DOHH2 (cell line): ENCODE measurements at regions not wholly inside any gene's neighbourhood (a gene's known extent, or its start where the extent isn't known, plus 50 kb on each side); places are given as distances from the start of the nearest gene placed in this dataset.

Source experiments
- H3F3A ChIP-seq: fragments of 200-600 bp; sonication (generic), shearing (Covaris generic); 2 replicates; pipeline ENCODE4 v1.6.0; 2016; ENCODE audit warnings: antibody characterized with exemption, mild to moderate bottlenecking; ENCODE audit not compliant: control insufficient read depth, insufficient read depth
- H3K27ac ChIP-seq: fragments of 200-600 bp; sonication (generic); 2 replicates; pipeline ENCODE4 v1.5.1; 2014; ENCODE audit warnings: low read depth, mild to moderate bottlenecking, low read length, moderate library complexity
- H3K27me3 ChIP-seq: fragments of 200-600 bp; sonication (generic); 2 replicates; pipeline ENCODE4 v1.6.1; 2014; ENCODE audit warnings: mild to moderate bottlenecking, low read length, mixed read lengths; ENCODE audit not compliant: control insufficient read depth
- H3K36me3 ChIP-seq: fragments of 200-600 bp; sonication (generic); 2 replicates; pipeline ENCODE4 v1.6.1; 2014; ENCODE audit warnings: mild to moderate bottlenecking, low read length, moderate library complexity, mixed read lengths; ENCODE audit not compliant: control insufficient read depth
- H3K4me1 ChIP-seq: fragments of 200-600 bp; sonication (generic); 2 replicates; pipeline ENCODE4 v1.6.1; 2014; ENCODE audit warnings: mild to moderate bottlenecking, low read length, mixed read lengths; ENCODE audit not compliant: control insufficient read depth
- H3K4me2 ChIP-seq: fragments of 200-600 bp; sonication (generic); 2 replicates; pipeline ENCODE4 v1.6.0; 2014; ENCODE audit warnings: mild to moderate bottlenecking, low read length, moderate library complexity
- H3K4me3 ChIP-seq: fragments of 200-600 bp; sonication (generic); 2 replicates; pipeline ENCODE4 v1.5.1; 2014; ENCODE audit warnings: mild to moderate bottlenecking, low read length, mixed read lengths
- H3K79me2 ChIP-seq: fragments of 200-600 bp; sonication (generic); 2 replicates; pipeline ENCODE4 v1.6.1; 2014; ENCODE audit warnings: mild to moderate bottlenecking, low read length, mixed read lengths; ENCODE audit not compliant: control insufficient read depth
- H3K9me2 ChIP-seq: fragments of 200-600 bp; sonication (generic); replicated peaks from 2 replicates; pipeline ENCODE4 v1.6.1; 2014; ENCODE audit warnings: mild to moderate bottlenecking, low read length, mixed read lengths; ENCODE audit not compliant: control insufficient read depth
- H3K9me3 ChIP-seq: fragments of 200-600 bp; sonication (generic); 2 replicates; pipeline ENCODE4 v1.6.1; 2014; ENCODE audit warnings: antibody characterized with exemption, low read length, mixed read lengths; ENCODE audit not compliant: control insufficient read depth, insufficient read depth
- H4K20me1 ChIP-seq: fragments of 200-600 bp; sonication (generic); 2 replicates; pipeline ENCODE4 v1.6.0; 2014; ENCODE audit warnings: low read depth, mild to moderate bottlenecking, antibody characterized with exemption, low read length, moderate library complexity; ENCODE audit not compliant: control insufficient read depth, insufficient read depth
- EZH2phosphoT487 ChIP-seq: fragments of 200-600 bp; sonication (generic); IDR thresholded peaks from 2 replicates; pipeline ENCODE4 v1.6.1; 2017; ENCODE audit warnings: borderline replicate concordance, mild to moderate bottlenecking, antibody characterized with exemption, low read length, moderate library complexity, mixed read lengths
- TF ChIP-seq, protein P1 (sequence below): fragments of 200-600 bp; sonication (generic); IDR thresholded peaks from one replicate; pipeline ENCODE4 v1.5.1; 2014; ENCODE audit warnings: antibody characterized with exemption, mild to moderate bottlenecking, low read depth, low read length; ENCODE audit not compliant: poor library complexity, severe bottlenecking

GRCh38 chr9:519579-519978 lies 304.9 kb downstream of the DOCK8 start:
- TF ChIP-seq, protein P1, sequence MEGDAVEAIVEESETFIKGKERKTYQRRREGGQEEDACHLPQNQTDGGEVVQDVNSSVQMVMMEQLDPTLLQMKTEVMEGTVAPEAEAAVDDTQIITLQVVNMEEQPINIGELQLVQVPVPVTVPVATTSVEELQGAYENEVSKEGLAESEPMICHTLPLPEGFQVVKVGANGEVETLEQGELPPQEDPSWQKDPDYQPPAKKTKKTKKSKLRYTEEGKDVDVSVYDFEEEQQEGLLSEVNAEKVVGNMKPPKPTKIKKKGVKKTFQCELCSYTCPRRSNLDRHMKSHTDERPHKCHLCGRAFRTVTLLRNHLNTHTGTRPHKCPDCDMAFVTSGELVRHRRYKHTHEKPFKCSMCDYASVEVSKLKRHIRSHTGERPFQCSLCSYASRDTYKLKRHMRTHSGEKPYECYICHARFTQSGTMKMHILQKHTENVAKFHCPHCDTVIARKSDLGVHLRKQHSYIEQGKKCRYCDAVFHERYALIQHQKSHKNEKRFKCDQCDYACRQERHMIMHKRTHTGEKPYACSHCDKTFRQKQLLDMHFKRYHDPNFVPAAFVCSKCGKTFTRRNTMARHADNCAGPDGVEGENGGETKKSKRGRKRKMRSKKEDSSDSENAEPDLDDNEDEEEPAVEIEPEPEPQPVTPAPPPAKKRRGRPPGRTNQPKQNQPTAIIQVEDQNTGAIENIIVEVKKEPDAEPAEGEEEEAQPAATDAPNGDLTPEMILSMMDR = no peak
- no peak for TF ChIP-seq EZH2phosphoT487
- H3K36me3 ChIP-seq = peaks cover 50% of the 10 kb centered on the region
- H3F3A ChIP-seq = no peaks in the 10 kb centered on the region
- H3K79me2 ChIP-seq = peaks cover 100% of the 10 kb centered on the region
- H3K27ac ChIP-seq = no peak overlapping the region
- H3K9me3 ChIP-seq = no peaks in the 10 kb centered on the region
- H3K4me1 ChIP-seq = peaks cover 21% of the 10 kb centered on the region
- no peaks in the 10 kb centered on the region for H3K27me3 ChIP-seq
- no peak overlapping the region for H3K4me3 ChIP-seq
- H3K9me2 ChIP-seq = no peaks in the 10 kb centered on the region
- peaks cover 22% of the 10 kb centered on the region for H4K20me1 ChIP-seq
- no peak overlapping the region for H3K4me2 ChIP-seq

DNA sequence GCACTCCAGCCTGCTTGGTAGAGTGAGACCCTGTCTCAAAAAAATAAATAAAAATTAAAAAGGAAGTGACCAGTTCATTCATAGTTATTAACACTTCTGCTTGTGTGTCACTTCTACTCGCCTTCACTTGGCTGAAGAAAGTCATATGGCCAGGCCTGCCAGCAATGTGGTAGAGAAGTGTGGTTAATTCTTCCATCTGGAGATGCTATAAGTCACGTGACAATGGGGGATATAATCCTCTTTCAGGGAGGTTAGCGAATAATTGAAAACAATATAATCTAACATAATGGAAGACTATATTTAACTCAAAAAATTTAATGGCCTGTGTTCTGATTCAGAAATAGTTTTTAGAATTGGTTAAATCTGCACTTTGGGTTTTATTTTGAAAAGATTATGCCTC lies 305.6 kb downstream of the DOCK8 start:
- Histone ChIP-seq H3F3A (no peaks in the 10 kb centered on the region), H3K9me2 (no peaks in the 10 kb centered on the region), H4K20me1 (peaks cover 22% of the 10 kb centered on the region), H3K27me3 (no peaks in the 10 kb centered on the region), H3K27ac (no peak overlapping the region), H3K4me2 (no peak overlapping the region), H3K4me3 (no peak overlapping the region), H3K36me3 (peaks cover 49% of the 10 kb centered on the region), H3K4me1 (peaks cover 14% of the 10 kb centered on the region), H3K79me2 (peaks cover 100% of the 10 kb centered on the region), H3K9me3 (no peaks in the 10 kb centered on the region)
- no peak for TF ChIP-seq EZH2phosphoT487
- TF ChIP-seq, protein P1 = no peak

- peaks cover 4% of the 10 kb centered on the region; the same call in 1 of the 2 replicates for H3K4me1 ChIP-seq
- no peak overlapping the region for H3K27ac ChIP-seq
- H3K4me3 ChIP-seq = no peak overlapping the region
- H3K4me2 ChIP-seq = no peak overlapping the region
- H3K79me2 ChIP-seq = peaks cover 100% of the 10 kb centered on the region
- no peaks in the 10 kb centered on the region for H3K9me3 ChIP-seq
- no peaks in the 10 kb centered on the region for H3K27me3 ChIP-seq
- H3K36me3 ChIP-seq = peaks cover 56% of the 10 kb centered on the region
- peaks cover 11% of the 10 kb centered on the region for H4K20me1 ChIP-seq
- no peak for TF ChIP-seq EZH2phosphoT487
- TF ChIP-seq, protein P1 = no peak
- no peaks in the 10 kb centered on the region for H3F3A ChIP-seq
- H3K9me2 ChIP-seq = no peaks in the 10 kb centered on the region
These were observed 307.5 kb downstream of the DOCK8 start for GRCh38 chr9:522190-522589.

DNA sequence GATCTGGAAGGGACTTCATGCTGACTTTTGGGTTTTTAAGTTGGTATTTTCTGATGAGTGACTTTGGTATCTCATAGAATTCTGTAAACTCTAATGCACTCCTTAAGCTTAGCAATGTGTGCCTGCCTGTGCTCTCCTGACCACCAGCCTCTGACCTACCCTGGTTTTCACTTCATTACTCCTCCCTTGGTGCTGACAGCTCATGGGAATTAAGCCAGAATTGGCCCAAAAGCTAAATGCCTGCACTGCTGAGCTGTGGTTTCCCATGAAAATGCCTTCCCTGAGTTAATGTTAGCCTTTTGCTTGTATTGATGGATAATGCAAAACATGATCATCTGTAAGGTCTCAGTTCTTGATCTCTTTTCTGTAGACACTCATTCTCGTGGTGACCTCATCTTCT lies 308.0 kb downstream of the DOCK8 start:
- peaks cover 10% of the 10 kb centered on the region for H4K20me1 ChIP-seq

More for the DNA sequence above, 308.0 kb downstream of the DOCK8 start:
- Histone ChIP-seq H3K9me2 (no peaks in the 10 kb centered on the region), H3K79me2 (peaks cover 100% of the 10 kb centered on the region), H3K27me3 (no peaks in the 10 kb centered on the region), H3K4me3 (no peak overlapping the region), H3K36me3 (peaks cover 54% of the 10 kb centered on the region), H3K4me1 (peaks cover 4% of the 10 kb centered on the region; the same call in 1 of the 2 replicates), H3K27ac (no peak overlapping the region), H3F3A (no peaks in the 10 kb centered on the region), H3K4me2 (no peak overlapping the region), H3K9me3 (no peaks in the 10 kb centered on the region)
- TF ChIP-seq EZH2phosphoT487 = no peak
- TF ChIP-seq, protein P1 = no peak
